ENCODE measurements at regions not wholly inside any gene's neighbourhood (a gene's known extent, or its start where the extent isn't known, plus 50 kb on each side); places are given as distances from the start of the nearest gene placed in this dataset.
A peak's percentile ranks its signal among the peaks of the same experiment; 100 is the strongest.

DNA sequence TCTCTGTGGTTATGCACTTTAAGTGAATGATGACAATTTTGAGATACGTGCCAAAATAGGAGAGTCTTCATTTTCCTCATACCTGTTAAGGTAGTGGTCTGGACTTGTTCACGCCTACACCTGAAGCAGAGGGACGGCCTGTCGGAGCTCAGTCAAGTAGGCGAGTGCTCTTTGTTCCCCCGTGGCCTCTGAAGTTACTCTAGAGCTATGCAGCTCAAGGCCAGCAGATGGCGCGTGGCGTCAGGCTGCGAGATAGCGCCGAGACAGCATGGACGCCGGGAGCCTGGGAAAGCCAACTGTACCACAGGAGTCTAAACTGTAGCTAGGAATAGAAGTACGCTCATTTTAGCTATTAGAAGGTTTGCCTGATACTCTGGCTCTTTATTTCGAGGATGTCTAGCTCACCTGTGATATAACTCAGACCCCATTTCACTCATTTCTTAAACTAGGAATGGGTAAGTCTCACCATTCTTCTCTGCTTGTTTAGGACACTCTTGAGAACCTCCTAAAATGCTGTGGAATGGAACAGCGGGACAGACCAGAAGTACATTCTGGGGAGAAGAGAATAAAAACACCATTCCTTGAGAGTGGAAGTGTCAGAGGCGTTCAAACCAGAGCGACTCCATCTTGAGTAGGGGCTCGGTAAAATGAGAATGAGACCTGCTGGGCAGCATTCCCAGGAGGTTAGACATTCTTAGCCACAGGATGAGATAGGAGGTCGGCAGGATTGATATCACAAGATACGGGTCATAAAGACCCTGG is 267.4 kb upstream of the HMGA2 start:
- DNase-seq = peak; percentile 83

DNA sequence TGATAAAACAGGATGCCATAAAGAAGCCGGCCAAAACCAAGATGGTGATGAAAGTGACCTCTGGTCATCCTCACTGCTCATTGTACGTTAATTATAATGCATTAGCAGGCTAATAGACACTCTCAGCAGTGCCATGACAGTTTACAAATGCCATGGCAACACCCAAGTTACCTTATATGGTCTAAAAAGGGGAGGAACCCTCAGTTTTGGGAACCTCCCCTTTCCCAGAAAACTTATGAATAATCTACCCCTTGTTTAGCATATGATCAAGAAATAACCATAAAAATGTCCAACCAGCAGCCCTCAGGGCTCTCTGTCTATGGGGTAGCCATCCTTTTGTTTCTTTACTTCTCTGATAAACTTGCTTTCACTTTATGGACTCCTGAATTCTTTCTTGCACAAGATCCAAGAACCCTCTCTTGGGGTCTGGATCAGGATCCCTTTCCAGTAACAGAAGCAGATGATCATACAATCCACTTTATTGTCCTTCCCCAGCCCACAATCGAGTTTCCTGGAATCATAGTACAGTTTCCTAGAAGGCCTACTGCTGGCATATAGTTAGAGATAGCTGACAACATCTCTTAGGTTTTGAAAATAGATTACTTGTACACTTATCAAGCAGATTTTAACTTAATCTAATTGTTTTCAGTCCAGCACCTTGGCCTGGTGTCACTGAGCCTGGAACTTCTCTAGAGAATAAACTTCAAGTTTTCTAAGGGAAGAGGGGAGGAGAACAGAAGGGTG is 266.7 kb upstream of the HMGA2 start:
- DNase-seq = no peak

DNA sequence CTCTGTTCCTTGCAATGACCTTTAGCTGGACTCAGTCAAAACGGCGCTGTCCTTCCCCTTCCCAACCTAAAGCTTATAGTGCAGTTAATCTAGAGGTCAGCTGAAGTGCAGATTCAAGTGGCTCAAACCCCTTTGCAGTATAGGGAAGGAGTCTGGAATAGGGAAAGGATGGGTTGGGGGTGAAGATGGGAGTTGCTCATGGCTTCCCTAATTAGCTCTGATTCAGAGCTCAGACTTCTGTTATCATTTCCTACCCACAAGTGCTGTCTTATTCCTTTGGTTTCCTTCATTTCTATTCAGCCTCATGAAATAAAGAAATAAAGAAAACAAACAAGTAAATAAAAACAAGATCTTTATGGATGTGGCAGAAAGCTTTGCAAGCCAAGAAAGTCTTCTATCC is 264.0 kb upstream of the HMGA2 start:
- no peak for DNase-seq

DNA sequence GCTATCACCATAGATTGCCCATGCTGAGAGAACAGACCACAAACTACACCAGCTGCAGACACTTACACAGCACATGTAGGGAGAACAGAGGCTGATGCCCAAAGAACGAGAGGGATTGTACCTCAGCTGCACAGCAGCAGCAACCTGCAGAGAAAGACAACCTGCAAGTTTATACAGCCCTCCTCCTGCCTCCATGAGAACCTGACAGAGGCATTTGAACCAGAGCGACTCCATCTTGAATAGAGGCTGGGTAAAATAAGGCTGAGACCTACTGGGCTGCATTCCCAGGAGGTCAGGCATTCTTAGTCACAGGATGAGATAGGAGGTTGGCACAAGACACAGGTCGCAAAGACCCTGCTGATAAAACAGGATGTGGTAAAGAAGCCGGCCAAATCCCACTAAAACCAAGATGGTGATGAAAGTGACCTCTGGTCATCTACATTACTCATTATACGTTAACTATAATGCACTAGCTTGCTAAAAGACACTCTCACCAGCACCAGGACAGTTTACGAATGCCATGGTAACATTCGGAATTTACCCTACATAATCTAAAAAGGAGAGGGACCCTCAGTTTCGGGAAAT is 262.4 kb upstream of the HMGA2 start:
- DNase-seq = no peak

DNA sequence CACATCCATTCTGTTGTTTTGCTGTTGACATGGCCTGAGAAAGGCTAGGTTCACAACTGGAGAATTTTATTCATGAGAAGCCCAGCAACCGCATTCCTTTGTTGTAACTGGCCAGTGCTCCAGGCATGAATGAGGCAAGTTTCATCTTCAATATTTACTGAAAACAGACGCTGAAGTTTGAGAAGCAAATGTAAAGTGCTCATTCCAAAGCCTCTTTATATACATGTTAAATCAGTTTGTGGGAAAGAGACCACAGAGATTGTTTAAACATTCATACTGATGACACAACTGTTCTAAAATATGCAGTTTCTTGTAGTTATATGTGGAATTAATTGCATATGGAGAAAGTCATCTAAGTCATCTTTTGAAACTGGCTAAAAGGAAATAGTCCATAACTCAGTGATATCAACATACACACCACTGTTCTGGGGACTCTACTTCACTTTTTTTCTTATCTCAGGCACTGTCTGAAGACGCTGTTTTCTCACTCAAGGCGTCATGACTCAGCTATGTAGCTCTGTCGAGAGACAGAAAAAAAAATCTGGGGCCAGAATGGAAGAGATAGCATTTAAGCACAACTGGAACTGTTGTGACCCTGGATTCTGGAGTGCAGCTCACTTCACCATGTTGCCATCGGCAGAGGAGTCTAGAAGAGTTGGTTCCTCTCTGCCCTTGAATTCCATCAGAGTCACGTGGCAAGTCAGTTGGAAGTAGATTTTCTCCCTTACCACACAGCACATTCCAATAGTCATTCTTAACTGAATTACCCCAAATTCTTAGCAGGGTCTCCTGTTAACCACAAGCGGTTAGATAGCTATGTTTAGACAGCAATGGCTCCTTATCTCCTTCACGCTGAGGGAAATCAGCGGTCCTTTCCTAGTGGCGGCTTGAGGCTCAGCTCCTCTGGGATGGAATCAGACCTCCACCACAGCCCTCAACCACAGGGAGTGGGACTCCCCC is 258.4 kb upstream of the HMGA2 start:
- DNase-seq = no peak

DNA sequence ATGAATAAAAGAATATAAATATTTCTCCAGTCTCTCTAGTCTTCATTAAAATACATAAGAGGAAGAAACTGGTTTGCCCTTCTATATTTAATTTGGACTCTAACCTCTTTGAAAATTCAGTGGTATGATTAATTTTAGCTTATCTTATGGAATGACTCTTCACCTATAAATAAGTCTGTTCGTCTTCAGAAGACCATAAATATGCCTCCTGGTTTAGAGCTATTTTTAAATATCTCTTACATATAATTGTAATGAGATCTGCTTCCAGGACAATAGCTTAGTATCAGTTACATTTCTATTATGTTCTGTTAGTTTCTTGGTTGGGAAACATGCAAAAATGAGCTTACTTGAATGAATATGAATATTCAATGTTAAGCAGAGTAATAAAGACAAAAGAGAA is 257.5 kb upstream of the HMGA2 start:
- no peak for DNase-seq

DNA sequence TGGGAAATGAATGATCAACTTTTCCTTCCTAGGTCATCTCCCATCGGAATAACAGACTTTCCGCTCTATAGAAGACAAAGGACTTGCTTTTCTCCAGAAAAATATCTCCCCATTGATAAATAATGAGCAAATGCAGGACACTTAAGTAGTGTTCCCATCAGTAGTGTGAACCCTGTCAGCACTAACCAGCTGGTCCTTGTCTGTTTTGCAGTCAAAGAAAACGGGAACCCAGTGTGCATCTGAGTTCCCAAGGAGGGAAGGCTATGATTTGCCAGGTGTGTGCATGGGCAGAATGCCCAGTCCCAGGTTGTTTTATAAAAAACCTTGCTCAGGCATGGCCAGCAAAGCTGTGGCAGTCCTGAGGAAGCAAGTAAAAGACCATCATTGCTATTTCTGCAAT is 256.5 kb upstream of the HMGA2 start:
- no peak for DNase-seq

DNA sequence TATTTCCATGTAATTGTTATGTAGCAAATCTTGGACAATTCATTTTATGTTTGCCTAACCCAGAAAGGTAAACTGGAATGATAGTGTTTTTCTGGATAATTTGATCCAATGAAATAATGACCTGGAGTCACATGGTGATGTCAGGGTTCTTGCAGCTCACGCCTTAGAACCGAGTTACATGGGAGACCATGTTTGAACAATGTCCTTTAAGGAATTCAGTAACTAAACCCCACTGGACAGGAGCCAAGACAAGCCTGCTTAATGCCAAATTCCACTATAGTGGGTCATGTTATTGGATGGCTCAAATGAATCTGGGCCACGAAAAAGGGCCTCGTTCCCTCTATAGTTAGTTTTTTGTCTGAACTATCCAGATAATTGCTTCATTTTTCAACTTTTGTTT is 255.8 kb upstream of the HMGA2 start:
- DNase-seq = no peak

DNA sequence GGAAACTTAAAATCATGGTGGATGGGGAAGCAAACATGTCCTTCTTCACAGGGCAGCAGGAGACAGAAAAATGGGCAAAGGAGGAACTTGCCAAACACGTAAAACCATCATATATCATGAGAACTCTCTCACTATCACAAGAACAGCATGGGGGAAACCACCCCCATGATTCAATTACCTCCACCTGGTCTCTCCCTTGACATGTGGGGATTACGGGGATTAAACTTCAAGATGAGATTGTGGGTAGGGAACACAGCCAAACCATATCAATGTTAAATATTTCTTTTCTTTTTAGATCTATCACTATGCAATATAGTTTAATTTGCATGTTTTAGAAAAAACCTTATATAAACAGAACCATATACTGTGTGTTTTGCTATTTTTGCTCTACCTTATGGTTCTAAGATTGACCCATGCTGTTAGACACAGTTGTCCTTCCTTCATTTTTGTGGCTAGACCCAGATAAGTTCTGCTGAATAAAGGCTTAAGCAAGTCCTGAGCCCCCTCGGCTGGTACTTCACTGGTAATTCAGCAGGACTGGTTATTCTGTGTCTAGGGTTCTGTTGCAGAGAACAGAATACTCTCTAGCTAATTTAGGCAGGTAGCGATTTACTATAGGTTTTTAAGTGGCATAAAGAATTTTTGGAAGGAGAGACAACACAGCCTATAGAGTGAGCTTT is 253.7 kb upstream of the HMGA2 start:
- no peak for DNase-seq

DNA sequence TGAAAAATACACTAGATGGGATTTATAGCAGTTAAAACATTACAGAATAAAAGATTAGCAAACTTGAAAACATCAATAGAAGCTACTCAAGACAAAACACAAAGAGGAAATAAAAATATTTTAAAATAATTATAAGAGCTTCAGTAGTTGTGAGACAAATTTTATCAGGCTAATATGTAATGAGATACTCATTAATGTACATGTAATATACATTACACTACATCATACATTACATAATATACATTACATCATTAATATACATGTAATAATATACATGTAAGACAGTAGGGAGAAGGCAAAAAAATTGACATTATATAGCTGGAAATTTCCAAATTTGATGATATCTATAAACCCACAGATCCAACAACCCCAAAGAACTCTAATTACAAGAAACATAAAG is 249.4 kb upstream of the HMGA2 start:
- no peak for DNase-seq

DNA sequence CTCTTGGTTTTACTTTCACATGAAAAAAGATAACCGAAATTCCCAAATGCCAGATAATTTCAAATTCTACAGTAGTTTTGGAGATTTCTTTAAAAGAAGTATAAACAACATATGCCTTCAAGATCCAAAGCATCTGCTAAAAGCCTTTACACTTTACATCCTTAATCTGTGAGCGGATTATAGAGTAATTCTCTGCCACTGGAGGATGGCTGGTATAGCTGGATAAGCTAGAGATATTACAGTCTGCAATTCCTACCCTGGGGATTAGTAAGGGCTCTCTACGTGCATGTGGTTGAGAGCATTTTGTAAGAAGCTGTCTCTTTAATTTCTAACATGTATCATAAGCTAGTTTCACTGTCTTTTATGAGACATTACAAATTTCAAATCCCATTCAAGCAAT is 240.3 kb upstream of the HMGA2 start:
- no peak for DNase-seq

DNA sequence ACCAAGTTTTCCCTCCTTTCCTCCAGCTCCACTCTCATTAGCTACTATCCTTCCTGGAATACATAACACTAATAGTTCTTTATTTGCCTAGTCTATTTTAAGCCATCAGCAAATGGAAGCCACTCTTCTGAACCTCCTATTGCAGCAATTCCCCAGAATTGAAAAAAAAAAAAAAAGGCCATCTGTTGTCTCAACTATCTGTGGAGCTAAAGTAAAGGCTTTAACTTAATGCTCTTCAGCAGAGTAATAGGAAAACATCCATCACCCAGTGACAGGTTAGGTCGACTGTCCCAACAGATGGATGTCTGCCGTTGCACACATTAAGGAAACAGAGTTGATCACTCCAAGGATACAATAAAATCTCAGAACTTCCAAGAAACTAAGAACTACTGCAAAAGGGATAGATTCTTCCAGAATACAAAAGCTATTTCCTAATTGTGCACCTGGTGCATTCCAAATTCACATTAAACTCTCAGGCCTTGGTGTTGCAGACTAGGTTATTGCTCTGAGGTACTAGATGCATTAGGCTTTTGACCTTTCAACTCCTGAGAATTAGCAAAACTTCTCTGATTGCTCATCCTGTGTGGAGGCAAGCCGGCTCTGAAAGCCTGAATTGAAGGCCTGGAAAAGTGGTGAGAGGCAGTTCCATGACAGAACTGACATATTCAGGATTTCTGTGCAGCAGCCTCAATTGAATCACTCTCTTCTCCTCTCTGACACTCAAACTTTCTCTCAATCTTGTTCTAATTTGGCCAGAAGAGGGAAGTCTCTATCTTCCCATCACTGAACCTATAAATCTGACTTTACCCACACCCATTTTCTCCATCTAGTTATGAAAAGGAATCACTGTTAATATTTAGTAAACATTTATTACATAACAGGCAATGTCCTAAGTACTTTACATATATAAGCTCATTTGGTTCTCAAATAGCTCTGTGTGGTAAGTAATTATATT is 238.4 kb upstream of the HMGA2 start:
- no peak for DNase-seq

DNA sequence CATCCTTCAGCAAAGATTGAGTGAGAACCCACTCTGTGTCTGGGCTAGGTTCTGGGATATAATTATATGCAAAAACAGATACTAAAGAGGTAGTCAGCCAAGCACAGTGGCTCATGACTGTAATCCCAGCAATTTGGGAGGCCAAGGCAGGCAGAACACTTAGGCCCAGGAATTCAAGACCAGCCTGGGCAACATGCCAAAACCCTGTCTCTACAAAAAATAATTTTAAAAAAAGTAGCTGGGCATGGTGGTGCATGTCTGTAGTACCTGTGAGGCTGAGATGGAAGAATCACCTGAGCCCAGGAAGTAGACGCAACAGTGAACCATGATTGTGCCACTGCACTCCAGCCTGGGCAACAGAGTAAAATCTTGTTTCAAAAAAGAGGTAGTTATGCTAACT is 237.5 kb upstream of the HMGA2 start:
- DNase-seq = no peak

DNA sequence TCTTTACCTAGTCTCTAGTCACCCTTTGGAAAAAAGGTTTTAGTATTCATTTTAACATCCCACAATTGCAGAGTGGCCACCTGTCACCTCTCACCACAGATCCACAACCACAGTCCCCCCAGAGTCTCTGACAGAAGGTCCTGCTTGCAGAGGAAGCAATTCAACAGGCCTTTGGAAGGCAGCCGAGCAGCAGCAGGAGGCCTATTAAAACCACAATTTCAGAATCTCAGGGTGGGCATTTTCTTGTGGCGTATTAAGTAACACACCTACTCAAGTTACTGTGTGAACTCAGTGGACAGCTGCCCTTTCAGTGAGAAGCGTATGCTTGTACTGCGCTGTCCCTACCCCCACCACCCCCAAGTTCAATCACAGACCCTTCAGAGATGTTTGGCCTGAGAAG is 234.0 kb upstream of the HMGA2 start:
- DNase-seq = no peak

DNA sequence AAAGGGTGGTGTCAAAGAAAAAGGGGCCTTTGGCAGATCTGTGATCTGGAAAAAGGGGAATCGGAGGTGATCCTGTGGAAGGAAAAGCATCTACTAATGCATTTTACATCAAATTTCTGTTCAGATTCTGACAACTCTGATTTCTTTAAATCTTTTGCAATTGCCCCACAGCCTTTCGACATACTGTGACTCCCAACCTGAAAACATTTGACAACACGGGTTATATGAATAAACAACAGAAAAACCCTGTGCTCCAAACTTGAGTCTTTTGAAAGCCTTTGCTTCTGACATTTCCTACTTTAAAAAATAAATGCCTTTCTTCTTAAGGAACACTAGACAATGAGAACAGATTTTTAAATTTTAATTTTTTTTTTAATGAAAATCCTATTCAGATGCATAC is 231.9 kb upstream of the HMGA2 start:
- DNase-seq = no peak

DNA sequence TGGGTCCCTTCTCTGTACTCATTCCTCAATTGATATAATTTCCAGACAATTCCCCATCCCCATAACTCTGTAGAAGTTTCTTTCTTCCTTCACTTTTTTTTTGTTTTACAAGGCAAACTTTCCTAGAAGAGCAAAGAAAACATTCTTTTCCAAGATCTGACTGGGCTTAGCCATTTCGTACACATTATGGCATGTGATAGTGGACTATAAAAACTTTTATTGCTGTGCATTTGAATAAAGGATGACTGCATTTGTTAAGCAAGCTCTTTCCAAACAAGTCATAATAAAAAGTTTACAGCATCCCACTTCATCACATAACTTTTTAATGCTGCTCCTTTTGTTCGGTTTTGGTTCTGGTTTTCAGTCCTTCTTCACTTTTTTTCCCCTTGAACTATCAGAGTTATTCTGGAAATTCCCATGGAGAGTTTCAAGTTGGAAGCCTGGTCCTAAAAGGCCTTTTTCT is 231.0 kb upstream of the HMGA2 start:
- no peak for DNase-seq

DNA sequence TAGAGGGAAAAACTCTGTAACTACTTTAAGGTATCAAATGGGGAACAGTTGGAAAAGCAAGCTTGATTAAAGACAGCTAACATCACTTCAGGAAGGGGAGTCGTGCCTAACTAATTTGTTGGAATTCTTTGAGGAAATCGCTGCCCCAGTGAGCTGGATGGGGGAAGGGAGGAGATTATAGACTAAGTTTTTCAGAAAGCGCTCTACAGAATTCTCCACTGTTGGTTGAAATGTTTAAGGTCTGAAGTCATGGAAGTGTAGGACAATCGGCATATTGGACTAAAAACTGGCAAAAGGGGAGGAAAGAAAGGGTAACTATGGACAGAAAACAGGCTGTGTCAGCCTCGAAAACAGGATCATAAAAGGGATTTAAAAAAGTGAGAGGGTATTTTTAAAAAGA is 229.9 kb upstream of the HMGA2 start:
- no peak for DNase-seq

DNA sequence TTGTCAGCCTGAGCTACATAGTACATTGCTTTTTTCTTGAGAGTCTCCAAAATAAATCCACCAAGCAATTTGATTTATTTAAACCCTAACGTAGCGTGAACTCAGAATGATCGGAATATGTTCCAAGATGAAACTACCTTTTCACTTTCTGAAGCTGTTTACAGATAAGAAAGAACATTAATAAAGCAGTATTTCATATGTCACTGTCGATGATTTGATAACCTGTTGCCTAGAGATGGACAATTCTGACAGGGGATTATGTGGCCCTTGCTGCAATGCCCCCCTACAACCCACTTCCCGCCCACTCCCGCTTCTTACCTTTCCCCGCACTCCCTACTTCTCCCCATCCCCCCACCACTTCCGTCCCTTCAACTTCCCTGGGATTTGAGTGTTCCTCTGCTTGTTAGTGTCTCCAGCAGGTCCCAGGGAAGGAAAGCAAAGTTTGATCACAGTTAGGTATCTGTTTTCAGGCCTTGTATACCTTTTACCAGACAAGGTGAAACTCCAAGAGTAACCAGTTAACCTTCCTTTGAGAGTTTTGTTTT is 229.2 kb upstream of the HMGA2 start:
- DNase-seq = no peak

DNA sequence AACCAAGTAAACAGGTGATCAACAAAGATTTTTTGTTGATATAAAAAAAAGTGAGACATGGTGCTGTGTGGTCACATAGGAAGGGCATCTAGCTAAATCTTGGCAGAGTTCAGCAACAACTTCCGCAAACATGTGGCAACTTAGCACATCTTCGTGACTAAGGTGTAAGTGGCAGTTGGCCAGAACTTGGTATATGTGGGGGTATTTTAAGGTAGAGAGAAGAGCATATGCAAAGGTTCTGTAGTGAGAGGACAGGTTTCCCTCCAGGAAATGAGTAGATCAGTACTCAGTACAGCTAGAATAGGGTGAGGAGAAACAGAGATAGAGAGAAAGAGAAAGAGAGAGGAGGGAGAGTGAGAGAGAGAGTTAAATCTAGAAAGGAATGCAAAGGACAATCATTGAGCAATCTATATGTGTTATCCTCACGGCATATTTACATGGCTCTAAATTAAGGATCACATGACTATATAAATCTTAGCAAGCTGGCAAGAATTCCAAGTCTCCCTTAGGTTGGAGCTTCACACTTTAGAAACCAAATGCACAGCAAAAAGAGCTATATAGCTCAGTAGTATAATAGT is 227.7 kb upstream of the HMGA2 start:
- DNase-seq = no peak

DNA sequence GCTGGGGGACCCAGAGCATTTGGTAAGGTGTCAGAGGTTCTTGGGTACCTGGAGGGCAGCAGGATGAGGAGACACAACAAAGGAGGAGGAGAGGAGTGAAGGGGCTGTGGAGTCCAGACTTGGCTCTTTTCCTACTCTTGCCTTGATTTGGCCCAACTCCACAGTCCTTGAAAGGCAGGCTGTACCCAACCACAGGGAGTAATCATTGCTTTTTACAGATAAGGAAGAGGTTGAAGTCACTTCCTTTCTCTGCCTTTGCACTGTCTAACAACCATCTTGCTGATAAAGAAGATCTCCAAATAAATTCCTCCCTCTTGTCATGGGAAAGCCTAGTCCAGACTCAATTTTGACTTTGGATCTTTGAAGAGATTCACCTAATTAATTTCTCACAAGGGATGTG is 226.8 kb upstream of the HMGA2 start:
- no peak for DNase-seq

DNA sequence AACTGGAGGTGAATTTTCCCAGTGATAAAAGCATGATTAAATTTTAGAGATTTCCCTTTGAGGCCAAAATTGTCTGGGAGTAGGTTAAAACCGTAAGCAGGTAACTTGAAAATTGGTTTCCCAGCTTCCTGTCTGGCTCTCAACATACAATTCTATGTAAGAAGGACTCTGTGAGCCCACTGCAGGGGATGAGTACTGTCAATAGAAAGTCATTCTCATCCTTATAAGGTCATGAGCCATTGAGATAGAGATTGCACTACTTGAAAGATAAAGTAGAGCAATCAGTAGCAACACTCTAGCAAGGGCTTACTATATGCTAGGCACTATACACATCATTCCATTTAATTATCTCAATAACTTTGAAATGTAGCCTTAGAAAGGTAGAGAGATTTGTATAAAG is 225.6 kb upstream of the HMGA2 start:
- no peak for DNase-seq
